HCT116 (cell line): ENCODE measurements at regions not wholly inside any gene's neighbourhood (a gene's known extent, or its start where the extent isn't known, plus 50 kb on each side); places are given as distances from the start of the nearest gene placed in this dataset.

Experiments
- ATAC-seq: fragments of 200-7000 bp; cut with Tn5 transposase; 2 replicates; pipeline ENCODE4 v1.9.1; 2020; ENCODE audit warnings: mild to moderate bottlenecking, moderate library complexity
- BruUV-seq: library from RNA; stranded (reverse); fragments of 400-500 nt; replicated peaks from 2 replicates; lab custom pipeline; 2021; lab: Mats Ljungman, UMichigan
- CTCF ChIA-PET: fragments of 300-600 bp; sonication (Branson Sonifier 250); formaldehyde crosslinking; loops from one replicate; lab custom pipeline; 2021; ENCODE audit warnings: antibody characterized with exemption; lab: Charles Lee
- POLR2A ChIA-PET: fragments of 300-600, 350-600 bp; sonication (Branson Sonifier 250); formaldehyde crosslinking; loops from one replicate; lab custom pipeline; 2021; ENCODE audit warnings: antibody characterized with exemption; lab: Charles Lee
- RAD21 ChIA-PET, 2 experiments: fragments of 300-600 bp; sonication (Branson Sonifier 250); formaldehyde crosslinking; loops; one replicate each; lab custom pipeline; 2023; ENCODE audit warnings: low total read pairs in 2 of 2; ENCODE audit not compliant: uncharacterized antibody in 2 of 2, unreplicated experiment in 2 of 2, low non-redundant PET in 1 of 2; lab: Charles Lee
- DNase-seq: peaks from one replicate; pipeline ENCODE4 v3.0.0-alpha.2; 2010; ENCODE audit warnings: low read depth, low spot score
- H2AFZ ChIP-seq: fragments of 200-600 bp; shearing (Covaris generic), sonication (generic); 2 replicates; pipeline ENCODE4 v1.6.1; 2017; ENCODE audit warnings: low read depth, mixed run types, mixed read lengths, antibody characterized with exemption, low read length; ENCODE audit not compliant: poor library complexity, severe bottlenecking
- H3K27ac ChIP-seq: 2 replicates; pipeline ENCODE4 v1.5.1; 2012; ENCODE audit warnings: low read depth, low read length
- H3K27me3 ChIP-seq: fragments of 200-600 bp; sonication (generic); 2 replicates; pipeline ENCODE4 v1.6.1; 2016; ENCODE audit warnings: mixed run types, low read length, mixed read lengths; ENCODE audit not compliant: insufficient read depth
- H3K36me3 ChIP-seq, 2 experiments: fragments of 200-500 bp in 1 of 2; fragments of 200-600 bp in 1 of 2; sonication (Bioruptor generic) in 1 of 2; sonication (generic) in 1 of 2; 2 replicates each; pipeline versions ENCODE4 v1.5.1 to v1.6.1; 2014 to 2016; ENCODE audit warnings: low read length in 2 of 2, inconsistent platforms in 1 of 2, mixed read lengths in 1 of 2, mixed run types in 1 of 2; ENCODE audit not compliant: insufficient read depth in 2 of 2, control insufficient read depth in 1 of 2
- H3K4me1 ChIP-seq, 2 experiments: fragments of 200-600 bp in 1 of 2; sonication (generic) in 1 of 2; 2 replicates each; pipeline versions ENCODE4 v1.5.1 to v1.6.1; 2012 to 2017; ENCODE audit warnings: low read length in 2 of 2, inconsistent platforms in 1 of 2, mild to moderate bottlenecking in 1 of 2, mixed read lengths in 1 of 2, mixed run types in 1 of 2, moderate library complexity in 1 of 2; ENCODE audit not compliant: insufficient read depth in 2 of 2, control insufficient read depth in 1 of 2
- H3K4me2 ChIP-seq: fragments of 200-600 bp; sonication (generic); 2 replicates; pipeline ENCODE4 v1.6.1; 2017; ENCODE audit warnings: mixed run types, low read length, mixed read lengths
- H3K4me3 ChIP-seq, 2 experiments: fragments of 200-600 bp in 1 of 2; sonication (generic) in 1 of 2; replicated peaks in 1 of 2; 2 replicates each; pipeline ENCODE4 v1.5.1; 2011 to 2016; ENCODE audit warnings: low read length in 2 of 2, control low read depth in 1 of 2, low read depth in 1 of 2, mild to moderate bottlenecking in 1 of 2, mixed read lengths in 1 of 2, mixed run types in 1 of 2
- H3K79me2 ChIP-seq: fragments of 200-600 bp; sonication (generic); 2 replicates; pipeline ENCODE4 v1.6.1; 2017; ENCODE audit warnings: mild to moderate bottlenecking, mixed run types, low read length, moderate library complexity, mixed read lengths; ENCODE audit not compliant: insufficient read depth
- H3K9ac ChIP-seq: fragments of 200-600 bp; sonication (generic); 2 replicates; pipeline ENCODE4 v1.6.1; 2016; ENCODE audit warnings: low read length, mixed read lengths
- H3K9me2 ChIP-seq: fragments of 200-600 bp; sonication (generic), shearing (Covaris generic); 2 replicates; pipeline ENCODE4 v1.6.1; 2017; ENCODE audit warnings: mixed run types, mild to moderate bottlenecking, moderate library complexity; ENCODE audit not compliant: insufficient read depth
- H3K9me3 ChIP-seq, 2 experiments: fragments of 200-500 bp in 1 of 2; fragments of 200-600 bp in 1 of 2; sonication (Bioruptor generic) in 1 of 2; sonication (generic) in 1 of 2; 2 replicates each; pipeline ENCODE4 v1.6.1; 2014 to 2017; ENCODE audit warnings: low read length in 2 of 2, mixed read lengths in 2 of 2, inconsistent platforms in 1 of 2, low read depth in 1 of 2, mild to moderate bottlenecking in 1 of 2, mixed run types in 1 of 2, moderate library complexity in 1 of 2; ENCODE audit not compliant: control insufficient read depth in 1 of 2, insufficient read depth in 1 of 2
- H4K20me1 ChIP-seq: fragments of 200-600 bp; sonication (generic), shearing (Covaris generic); 2 replicates; pipeline ENCODE4 v1.6.1; 2017; ENCODE audit warnings: mixed run types, mild to moderate bottlenecking, moderate library complexity; ENCODE audit not compliant: insufficient read depth
- CBX3 ChIP-seq: IDR thresholded peaks from 2 replicates; pipeline ENCODE4 v1.6.1; 2012; ENCODE audit warnings: low read depth
- CEBPB ChIP-seq: IDR thresholded peaks from 2 replicates; pipeline ENCODE4 v1.6.1; 2012; ENCODE audit warnings: low read depth
- CTCF ChIP-seq, 3 experiments: fragments of 200-600 bp in 1 of 3; sonication (generic) in 1 of 3; IDR thresholded peaks in 2 of 3; conservative IDR thresholded peaks in 1 of 3; 2 replicates each; pipeline ENCODE4 v1.5.1; 2012 to 2017; ENCODE audit warnings: low read depth in 2 of 3, low read length in 2 of 3, antibody characterized with exemption in 1 of 3, borderline replicate concordance in 1 of 3, control low read depth in 1 of 3, mild to moderate bottlenecking in 1 of 3, mixed read lengths in 1 of 3, mixed run types in 1 of 3, moderate library complexity in 1 of 3; ENCODE audit not compliant: insufficient read depth in 1 of 3
- EGR1 ChIP-seq: IDR thresholded peaks from 2 replicates; pipeline ENCODE4 v1.6.1; 2012; ENCODE audit warnings: low read depth
- EZH2 ChIP-seq: fragments of 200-600 bp; sonication (generic); IDR thresholded peaks from 2 replicates; pipeline ENCODE4 v1.6.1; 2017; ENCODE audit warnings: antibody characterized with exemption, mixed run types
- EZH2phosphoT487 ChIP-seq: fragments of 200-600 bp; IDR thresholded peaks from 2 replicates; pipeline ENCODE4 v1.6.1; 2018; ENCODE audit warnings: antibody characterized with exemption, borderline replicate concordance
- JUND ChIP-seq: IDR thresholded peaks from 2 replicates; pipeline ENCODE4 v1.6.1; 2012
- POLR2AphosphoS5 ChIP-seq: IDR thresholded peaks from 2 replicates; pipeline ENCODE4 v1.6.1; 2011; ENCODE audit warnings: mild to moderate bottlenecking, low read depth, low read length, moderate library complexity
- SP1 ChIP-seq: IDR thresholded peaks from 2 replicates; pipeline ENCODE4 v1.6.1; 2012; ENCODE audit warnings: low read depth
- TCF7L2 ChIP-seq: IDR thresholded peaks from 2 replicates; pipeline ENCODE4 v1.7.0; 2011; ENCODE audit warnings: borderline replicate concordance, inconsistent platforms; ENCODE audit not compliant: insufficient read depth, insufficient read length; ENCODE audit errors: extremely low read depth
- ZFX ChIP-seq: fragments of 450-650 bp; IDR thresholded peaks from 2 replicates; pipeline ENCODE4 v1.6.1; 2017
- intact Hi-C: fragments of 100-400 bp; cut with micrococcal nuclease; formaldehyde crosslinking; loops from 2 replicates; pipeline ENCODE4 v1.10.0; 2022

GRCh38 chr4:1547856-1548826 is 136.0 kb downstream of the FAM53A start:
- Histone ChIP-seq H3K9me3 (no peaks in the 10 kb centered on the region), H3K79me2 (no peaks in the 10 kb centered on the region), H3K27me3 (no peaks in the 10 kb centered on the region), H3K9me2 (no peaks in the 10 kb centered on the region), H2AFZ (no peak overlapping the region), H3K27ac (no peak overlapping the region), H3K4me2 (peak overlapping the region; percentile 44), H3K9ac (no peak overlapping the region), H4K20me1 (no peaks in the 10 kb centered on the region), H3K4me3 (no peak overlapping the region), H3K4me1 (peaks cover 0 to 8% of the 10 kb centered on the region in 2 experiments; a peak in 2 of 4 replicates), H3K36me3 (no peaks in the 10 kb centered on the region)
- TF ChIP-seq TCF7L2 (no peak), SP1 (no peak), ZFX (no peak), POLR2AphosphoS5 (no peak), JUND (no peak), EGR1 (no peak), EZH2phosphoT487 (no peak)
- DNase-seq (no peak), ATAC-seq (no peak)
- RAD21 ChIA-PET, result no interaction called here
- intact Hi-C loops, result no loop called here
- CTCF ChIA-PET, result interaction anchor here (1.3 to 1.5 kb wide), 2 partner anchors 18 to 32 kb away, joined by 3 to 5 read pairs; no protein-coding TSS in a partner anchor
- POLR2A ChIA-PET, result no interaction called here
- no TSS peak for BruUV-seq

GRCh38 chr4:1547131-1547855 is 136.8 kb downstream of the FAM53A start:
- no peaks in the 10 kb centered on the region for H3K36me3 ChIP-seq
- POLR2A ChIA-PET, result no interaction called here
- H3K9me3 ChIP-seq, result no peaks in the 10 kb centered on the region
- CTCF ChIA-PET, result no interaction called here
- peaks cover 0 to 13% of the 10 kb centered on the region in 2 experiments; a peak in 2 of 4 replicates for H3K4me1 ChIP-seq
- H3K9me2 ChIP-seq, result no peaks in the 10 kb centered on the region
- no peak overlapping the region for H3K9ac ChIP-seq
- no peak overlapping the region for H3K4me2 ChIP-seq
- no peak overlapping the region for H2AFZ ChIP-seq
- RAD21 ChIA-PET, result no interaction called here
- no peaks in the 10 kb centered on the region for H3K27me3 ChIP-seq
- ATAC-seq (no peak), DNase-seq (no peak)
- no peaks in the 10 kb centered on the region for H3K79me2 ChIP-seq
- no peak overlapping the region for H3K4me3 ChIP-seq
- H4K20me1 ChIP-seq, result no peaks in the 10 kb centered on the region
- intact Hi-C loops, result no loop called here
- no peak overlapping the region for H3K27ac ChIP-seq
- BruUV-seq, result no TSS peak
- TF ChIP-seq CTCF (IDR thresholded peaks at IDR 0.05 in 2 of 3, conservative IDR thresholded peaks at IDR 0.05 in 1 of 3; ENCODE audit: borderline replicate concordance in 1 of 3, insufficient read depth in 1 of 3, low read depth in 2 of 3, low read length in 2 of 3) (no peak), ZFX (no peak), CBX3 (no peak), EZH2 (no peak), CEBPB (no peak), TCF7L2 (no peak), POLR2AphosphoS5 (no peak), EZH2phosphoT487 (no peak), SP1 (no peak)
